GM19043 (cell line): ENCODE measurements at regions not wholly inside any gene's neighbourhood (a gene's known extent, or its start where the extent isn't known, plus 50 kb on each side); places are given as distances from the start of the nearest gene placed in this dataset.

Experiments used
- ATAC-seq: cut with Tn5 transposase; IDR thresholded peaks from one replicate; pipeline ENCODE4 v1.9.1; 2021; ENCODE audit warnings: low read depth; ENCODE audit not compliant: unreplicated experiment

DNA sequence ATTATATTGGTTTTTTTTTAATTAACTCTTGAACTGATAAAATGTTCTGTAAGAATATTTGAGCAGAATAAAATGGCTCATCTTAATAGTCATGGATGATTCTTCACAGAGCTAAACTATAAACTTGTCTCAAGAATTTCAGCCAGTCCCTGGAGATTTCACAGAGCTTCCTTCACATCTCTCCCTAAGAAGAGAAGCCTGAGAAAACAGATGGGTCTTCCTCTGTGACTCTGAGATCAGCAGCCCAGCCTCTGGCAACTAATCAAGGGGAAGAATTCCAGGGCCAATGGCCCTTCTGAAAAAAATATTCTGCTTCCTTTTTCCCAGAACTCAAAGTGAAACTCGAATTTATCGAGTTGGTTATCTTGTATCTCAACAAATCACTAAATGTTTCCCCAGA is 122.2 kb upstream of the ITGA1 start:
- ATAC-seq: no peak

DNA sequence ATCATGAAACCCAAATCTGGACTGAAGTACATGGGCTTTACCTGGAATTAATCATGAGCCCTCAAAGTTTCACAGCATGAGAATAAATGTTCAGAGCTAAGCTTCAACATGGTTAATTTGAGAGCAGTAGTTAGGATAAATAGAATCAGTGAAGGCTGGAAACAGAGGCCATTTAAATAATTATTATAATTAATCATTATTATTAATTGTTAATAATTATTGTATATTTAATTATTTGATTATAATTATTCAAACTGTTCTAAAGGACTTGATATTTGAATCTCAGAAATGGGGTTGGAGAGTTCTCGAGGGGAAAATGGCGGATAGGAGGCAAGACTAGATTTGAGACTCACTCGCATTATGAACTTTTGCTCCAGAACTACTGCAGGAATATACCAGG is 119.6 kb upstream of the ITGA1 start:
- no peak for ATAC-seq

DNA sequence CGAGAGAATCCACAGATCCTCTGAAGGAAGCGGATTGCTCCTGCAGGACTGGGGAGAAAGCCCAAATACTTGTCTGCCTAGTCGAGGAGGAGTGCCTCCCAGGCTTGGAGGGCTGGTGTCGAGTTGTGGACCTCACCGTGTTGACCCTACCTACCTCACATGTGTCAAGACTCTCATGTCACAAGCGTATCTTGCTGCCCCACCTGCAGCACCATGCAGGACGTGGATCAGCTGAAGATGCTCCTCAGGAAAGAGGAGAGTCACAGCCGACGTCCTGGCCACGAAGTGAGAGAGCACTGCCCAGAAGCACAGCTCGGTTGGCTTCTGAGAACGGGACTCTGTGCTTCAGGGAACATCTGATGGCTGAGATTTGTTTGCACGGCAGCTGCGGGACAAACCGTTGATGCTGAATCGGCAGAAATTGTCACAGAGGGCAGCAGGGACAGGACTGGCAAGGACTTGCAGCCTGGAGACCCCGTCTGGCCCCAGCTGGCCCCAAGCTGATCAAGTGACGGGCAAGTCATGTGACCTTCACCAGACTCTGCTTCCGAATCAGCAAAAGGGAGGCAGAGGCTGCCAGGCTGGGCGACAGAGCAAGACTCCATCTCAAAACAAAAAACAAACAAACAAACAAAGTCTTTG is 119.1 kb upstream of the ITGA1 start:
- ATAC-seq: no peak

DNA sequence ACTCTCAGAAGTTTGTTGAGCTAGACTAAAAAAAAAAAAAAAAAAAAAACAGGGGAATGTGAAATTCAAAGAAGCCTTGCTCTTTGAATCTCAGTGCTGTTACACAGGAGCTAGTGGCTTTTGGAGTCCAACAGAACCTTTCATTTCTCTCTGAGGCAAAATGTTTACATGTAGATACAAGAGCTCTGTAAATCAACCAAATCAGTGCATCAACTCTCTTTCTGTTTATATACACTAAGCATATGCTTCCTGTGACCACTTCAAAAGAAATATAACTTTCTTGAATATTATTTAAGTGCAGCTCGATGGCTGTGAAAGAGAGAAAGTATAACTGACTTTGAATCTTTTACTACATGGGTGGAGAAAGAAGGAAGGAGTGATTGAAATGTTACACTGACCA is 115.3 kb upstream of the ITGA1 start:
- ATAC-seq: no peak

DNA sequence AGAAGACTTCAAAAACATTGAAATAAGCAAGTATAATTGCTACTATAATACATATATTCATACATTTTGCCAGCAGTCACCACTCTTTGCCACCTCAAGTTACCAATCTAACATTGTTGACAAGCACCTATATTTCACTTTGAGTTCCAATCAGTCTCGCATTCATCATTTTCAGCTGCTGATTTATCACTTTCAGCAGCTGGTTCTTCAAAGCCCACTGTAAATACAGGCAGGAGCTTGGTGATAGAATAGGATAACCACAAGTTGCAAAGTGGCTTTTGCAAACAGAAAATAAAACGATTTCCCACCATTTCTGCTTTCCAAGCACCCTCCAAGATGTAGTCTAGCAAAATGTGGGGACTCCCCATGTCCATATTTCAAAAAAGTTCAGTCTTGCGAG is 114.2 kb upstream of the ITGA1 start:
- ATAC-seq: no peak

DNA sequence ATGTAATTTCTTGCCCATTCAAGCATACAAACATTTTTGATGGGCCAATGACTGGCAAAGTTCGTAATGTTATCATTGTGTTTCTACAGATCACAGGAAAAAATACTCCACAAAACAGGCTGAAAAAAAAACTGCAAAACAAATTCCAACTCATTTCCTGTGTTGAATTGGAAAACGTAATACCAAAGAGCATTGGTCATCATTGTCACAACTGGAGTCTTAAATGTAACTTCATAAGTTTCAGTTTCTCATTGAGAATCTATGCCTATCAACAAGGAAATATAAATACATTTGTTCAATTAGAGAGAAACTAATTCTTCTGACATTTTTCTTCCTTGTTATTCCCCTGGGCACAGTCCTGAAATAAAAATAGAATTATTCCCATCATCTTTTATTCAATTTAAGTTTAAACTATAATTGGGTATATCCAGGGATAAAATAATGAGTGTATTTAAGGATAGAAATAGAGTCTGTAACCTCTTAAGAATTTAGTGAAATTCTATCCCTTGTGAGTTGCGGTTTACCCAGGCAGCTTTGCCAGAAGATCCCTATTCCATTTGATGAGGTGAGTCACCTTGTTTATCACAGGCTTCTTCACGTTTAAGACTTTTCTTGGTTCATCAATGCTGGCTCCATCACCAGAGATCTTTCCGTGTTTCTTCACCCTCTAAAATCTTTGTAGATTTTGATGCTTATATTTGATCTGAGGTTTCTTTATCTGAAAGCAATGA is 112.7 kb upstream of the ITGA1 start:
- ATAC-seq: no peak

DNA sequence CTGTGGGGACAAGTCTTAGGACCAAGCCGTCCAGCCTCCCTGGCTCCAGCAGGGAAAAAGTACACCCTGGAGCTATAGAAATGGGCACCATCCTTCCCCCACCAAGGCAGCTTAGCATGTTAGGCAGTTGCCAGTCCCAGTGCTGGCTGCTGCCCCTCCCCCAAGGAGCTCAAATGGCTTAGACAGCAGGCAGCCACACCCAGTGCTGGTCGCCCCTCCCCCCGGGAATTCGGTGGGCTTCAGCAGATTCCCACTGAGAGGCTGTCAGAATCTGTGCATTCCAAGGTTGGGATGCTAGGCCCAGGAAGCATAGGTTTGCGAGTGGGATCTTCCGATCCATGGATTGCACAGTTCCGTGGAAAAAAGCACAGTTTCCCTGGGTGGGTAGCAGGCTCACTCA is 105.2 kb upstream of the ITGA1 start:
- ATAC-seq: no peak

DNA sequence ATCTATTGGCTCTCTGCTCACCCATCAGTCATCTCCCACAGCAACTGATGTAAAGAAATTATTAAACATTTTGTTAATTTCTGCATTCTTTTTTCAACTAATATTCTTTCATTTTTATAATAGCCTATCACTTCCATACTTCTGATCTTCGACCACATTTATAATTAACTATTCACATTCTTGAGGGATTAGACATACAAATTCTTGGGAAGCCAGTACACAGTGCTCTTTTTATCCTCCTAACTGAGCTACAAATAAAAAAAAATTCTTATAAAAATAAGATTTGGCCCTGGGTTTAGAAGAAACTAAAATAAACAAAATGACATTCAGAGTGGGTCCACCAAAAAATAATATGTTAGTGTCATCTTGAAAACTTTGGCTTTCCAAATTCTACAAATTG is 103.7 kb upstream of the ITGA1 start:
- ATAC-seq: no peak

DNA sequence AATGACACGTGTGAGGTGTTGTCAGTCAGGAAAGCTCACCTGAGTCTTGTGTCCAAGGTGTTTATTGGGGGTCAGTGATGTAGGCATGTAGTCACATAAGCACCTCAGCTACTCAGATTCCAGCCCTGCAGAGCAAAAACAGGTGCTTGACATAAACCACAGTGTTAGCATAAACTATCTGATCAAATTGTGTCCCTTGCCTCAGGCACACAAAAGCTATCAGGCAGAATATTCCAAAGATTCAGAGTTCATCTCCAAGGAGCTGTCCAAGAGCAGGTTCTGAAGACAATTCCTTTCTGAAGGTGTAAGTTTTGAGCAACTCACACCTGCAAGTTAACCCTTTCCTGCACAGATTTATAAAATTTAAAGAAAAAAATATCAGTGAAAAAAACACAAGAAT is 102.2 kb upstream of the ITGA1 start:
- ATAC-seq: no peak

DNA sequence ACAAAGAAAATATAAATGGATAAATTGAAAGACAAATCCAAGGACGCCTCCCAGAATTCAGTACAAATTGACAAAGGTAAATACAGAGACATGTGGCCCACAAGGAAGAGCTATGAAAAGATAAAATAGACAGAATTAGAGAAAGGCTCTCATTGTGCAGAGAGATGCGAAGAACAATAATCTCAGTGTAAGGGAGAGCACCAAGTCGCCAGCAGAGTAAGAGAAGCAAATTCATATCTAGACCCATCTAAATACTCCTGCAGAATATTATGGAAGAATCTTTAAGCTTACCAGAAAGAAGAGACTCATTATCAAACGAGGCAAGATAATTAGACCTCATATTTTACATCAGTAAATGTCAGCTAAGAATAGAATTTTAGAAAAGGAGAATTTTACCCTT is 101.7 kb upstream of the ITGA1 start:
- ATAC-seq: no peak

DNA sequence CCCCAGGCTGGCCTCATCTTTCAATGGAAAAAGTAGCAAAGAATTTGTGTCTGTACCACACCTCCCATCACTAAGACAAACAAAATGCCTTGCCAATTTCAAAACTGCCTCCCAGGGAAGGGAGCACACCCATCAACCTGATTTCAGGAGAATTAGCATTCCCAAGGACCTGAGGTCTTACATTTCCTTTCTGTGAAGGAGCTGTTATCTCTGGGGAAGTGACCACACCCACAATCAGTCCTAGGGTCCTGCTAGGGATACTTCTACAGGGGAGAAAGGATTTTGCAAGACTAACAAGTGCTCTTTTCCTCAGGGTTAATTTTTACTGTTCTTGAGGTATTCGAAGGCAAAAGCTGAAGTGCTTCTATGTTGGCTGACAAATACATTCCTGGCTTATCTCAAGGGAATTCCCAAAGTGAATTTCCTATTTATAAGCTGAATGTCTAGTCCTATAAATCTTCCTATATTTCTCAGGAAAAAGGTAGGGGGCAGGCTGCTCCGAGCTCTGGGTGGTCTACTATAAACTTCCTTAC is 97.4 kb upstream of the ITGA1 start:
- no peak for ATAC-seq

DNA sequence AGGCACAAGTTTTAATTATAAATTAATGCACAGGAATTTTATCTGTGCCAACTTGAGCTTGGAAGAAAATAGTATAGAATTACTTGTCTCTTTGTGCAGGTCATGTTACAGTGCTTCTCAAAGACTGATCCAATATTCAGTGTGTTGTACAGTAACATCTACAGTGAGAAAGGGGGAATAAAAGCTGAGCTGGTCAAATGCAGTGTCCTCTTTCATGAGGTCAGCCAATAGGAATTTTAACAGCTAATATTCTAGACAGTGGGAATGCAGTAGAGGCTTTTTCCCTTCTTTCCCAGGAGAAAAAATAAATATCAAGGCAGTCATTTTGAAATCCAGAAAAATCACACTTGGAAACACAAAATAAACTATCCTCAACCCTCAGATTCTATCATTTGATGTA is 95.7 kb upstream of the ITGA1 start:
- no peak for ATAC-seq

DNA sequence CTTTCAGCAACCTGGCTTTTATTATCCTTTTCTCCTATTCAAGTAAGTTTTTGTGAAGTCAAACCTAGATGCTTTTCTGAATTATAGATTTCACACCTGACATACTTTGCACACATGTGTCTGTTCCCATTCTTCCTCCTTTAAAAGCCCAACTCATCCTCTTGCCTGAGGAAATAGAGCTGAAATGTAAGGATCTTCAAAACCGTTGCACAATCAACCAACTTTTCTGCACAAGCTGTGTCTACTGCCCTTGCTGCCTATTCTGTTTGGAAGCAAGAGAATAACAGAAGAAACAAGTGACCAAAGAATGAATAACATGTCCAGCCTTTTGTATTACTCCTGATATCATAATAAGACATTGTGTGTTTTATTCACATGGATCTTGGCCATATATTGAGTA is 95.1 kb upstream of the ITGA1 start:
- no peak for ATAC-seq

DNA sequence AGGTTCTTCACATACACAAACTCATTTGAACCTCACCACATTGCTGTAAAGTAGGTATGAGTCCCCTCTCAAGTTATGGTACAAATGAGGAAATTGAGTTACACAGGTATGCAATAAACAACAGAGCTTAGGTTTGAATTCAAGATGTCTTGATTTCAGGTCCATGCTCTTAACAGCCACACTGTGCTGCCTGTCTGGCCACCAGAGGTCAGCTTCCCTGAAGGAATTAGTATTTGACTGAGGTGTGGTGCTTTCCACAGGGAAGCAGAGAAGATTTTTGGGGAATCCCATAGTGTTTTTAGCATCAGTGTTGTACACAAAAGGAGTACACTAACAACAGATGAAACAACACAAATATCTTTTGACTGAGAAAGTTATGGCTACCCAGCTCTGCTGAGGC is 94.4 kb upstream of the ITGA1 start:
- ATAC-seq: peak; percentile 63

DNA sequence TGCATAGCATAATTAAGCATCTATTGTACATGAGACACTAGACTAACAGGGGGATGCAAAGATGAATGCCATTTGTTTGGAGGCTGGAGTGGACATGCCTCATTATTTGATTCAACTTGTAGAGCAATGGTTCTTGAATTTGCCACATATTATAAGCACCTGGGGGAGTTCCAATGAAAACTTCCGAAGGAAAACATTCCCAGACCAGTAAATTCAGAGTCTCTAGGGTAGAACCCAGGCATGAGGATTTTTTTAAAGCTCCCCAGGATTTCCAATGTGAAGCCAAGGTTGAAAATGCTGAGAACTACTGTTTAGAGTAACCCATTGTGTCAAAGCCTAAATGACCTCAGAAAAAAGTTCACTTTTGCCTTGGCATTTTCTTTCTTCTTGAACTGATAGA is 93.9 kb upstream of the ITGA1 start:
- ATAC-seq: no peak

DNA sequence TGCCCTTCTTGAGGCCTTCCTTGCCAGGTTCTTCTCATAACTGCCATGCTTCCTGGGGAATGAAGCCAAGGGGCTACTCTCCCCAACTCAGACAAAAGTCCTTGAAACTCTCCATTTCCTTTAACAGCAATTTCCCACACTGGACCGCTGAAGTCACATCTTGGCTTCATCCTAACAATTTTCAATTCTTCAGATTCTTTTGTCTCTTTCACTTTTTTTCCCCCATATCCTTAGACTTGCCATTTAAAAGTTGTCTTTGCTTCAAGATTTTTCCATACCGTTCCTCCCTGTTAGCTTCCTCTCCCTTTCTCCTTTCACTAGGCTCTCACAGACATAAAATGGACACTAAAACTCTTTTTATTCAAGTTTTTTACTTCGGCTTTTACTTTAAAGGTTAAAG is 93.1 kb upstream of the ITGA1 start:
- no peak for ATAC-seq

DNA sequence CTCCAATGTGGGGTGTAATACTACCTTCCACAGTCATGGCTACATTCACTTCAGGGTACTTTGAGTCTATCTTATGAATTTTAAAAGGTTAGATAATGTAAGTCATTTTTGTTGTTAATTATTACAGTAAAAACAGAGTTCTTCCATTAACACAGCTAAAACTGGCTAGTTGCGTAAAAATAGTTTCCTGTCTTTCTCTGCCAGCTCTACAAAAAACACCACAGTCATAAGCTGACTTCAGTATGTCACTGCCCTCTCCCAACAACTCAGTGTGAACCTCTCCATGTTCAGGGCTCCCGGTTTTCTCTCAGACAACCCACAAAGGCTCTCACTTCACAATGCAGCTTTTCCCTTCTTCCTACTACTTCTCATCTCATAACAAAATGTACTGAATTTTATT is 84.8 kb upstream of the ITGA1 start:
- no peak for ATAC-seq

DNA sequence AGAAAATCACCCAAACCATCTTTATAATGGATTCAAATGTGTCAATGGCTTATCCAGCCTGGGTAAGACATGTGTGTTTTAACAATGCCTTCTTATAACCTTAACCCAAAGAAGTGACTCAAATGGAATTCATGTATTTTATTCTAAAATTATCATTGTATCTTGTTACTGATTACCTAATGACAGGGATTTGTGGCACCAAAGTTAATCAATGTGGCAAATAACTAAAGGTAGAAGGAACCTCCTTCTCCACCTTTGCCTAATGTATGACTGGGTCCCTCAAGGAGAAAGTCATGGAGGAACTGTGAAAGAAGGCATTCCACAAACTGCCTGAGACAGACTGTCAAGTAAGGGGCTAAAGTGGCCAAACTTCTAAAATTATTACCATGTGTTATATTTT is 84.4 kb upstream of the ITGA1 start:
- no peak for ATAC-seq

DNA sequence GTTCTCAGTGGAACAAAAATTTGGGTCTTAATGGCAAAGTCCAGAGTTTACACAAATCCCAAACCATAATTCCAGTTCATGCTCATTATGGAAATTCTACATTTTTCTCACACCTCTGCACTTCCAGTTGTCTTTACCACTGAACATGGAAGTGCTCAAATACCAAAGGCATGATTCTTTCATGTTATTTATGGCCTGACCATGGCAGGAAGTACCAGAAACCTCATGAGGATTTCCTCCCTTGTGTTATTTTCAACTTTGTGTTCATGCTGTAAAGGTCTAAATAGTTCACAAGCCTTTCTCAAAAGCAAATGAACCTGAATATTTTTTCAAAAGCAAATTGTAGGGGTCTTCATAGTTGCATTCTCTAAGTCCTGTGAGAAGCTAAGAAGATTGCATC is 82.0 kb upstream of the ITGA1 start:
- no peak for ATAC-seq

DNA sequence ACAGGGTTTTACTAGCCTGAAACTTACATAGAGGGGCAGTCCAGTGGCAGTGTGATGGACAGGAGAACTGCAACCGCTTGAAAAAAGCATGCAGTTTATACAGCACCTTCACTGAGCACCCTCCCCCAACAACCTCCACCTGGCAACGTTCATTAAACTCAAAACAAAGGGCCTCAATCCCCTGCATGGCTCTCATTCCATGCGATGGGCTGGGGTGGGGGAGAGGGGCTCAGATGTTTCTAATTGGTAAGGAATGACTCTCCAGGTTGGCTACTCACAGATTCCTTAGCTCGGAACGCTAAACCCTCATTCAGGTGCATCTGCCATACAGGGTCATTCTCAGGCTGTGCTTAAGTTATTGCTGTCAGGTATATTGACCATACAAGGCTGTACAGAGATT is 80.9 kb upstream of the ITGA1 start:
- ATAC-seq: no peak

DNA sequence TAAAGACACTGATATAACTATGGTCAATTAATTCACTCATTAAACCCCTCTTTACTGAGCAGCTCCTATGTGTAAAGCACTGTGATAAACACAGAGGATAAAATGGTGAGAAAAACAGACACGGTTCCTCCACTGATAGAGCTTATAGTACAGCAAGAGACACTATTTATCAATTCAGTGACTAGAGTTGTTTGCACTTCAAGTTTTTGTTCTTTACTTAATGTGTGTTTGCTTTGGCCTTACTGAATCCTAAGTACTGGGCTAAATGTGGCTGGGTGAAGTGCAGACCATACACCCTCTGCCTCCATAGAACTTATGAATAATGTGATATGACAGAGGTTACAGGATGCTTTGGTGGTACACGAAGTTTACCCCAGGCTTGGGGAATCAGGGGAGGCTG is 80.1 kb upstream of the ITGA1 start:
- ATAC-seq: no peak

DNA sequence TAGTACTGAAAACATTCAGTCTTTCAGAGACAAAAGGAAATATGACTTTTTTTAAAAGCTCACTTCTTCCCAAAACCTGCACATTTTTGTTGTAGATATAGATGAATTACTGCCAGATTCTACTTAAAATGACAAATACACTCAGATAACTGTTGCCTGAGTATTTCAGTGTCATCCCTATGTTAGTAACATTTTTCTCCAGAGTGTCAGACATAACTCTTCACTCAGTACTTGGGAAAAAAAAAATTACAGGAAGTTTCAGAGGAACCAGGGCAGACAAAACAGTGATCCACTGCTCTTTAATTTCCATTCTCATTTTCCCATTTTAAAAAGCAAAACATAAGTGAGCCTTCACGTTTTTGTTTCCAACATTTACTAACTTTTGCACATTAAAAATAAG is 79.3 kb upstream of the ITGA1 start:
- no peak for ATAC-seq
